ENCODE measurements at regions not wholly inside any gene's neighbourhood (a gene's known extent, or its start where the extent isn't known, plus 50 kb on each side); places are given as distances from the start of the nearest gene placed in this dataset.
A peak's percentile ranks its signal among the peaks of the same experiment; 100 is the strongest.
"Not testable (repeated sequence)": the region's sequence is repeated elsewhere in the genome, so short reads cannot be mapped to it uniquely, and the experiment has no call there.

GRCh38 chr13:75181906-75182305 lies 300.1 kb downstream of the TBC1D4 start:
- DNase-seq (ENCODE audit: low read depth) = peak; percentile 37
- TF ChIP-seq CTCF (conservative IDR thresholded peaks at IDR 0.05; ENCODE audit: control insufficient read depth, insufficient read depth, low read depth, low read length) = no peak

GRCh38 chr13:75180805-75181455 lies 301.0 kb downstream of the TBC1D4 start:
- no peak overlapping the region for H3K4me3 ChIP-seq (ENCODE audit: control insufficient read depth, low read depth, low read length)
- no peak for TF ChIP-seq CTCF (conservative IDR thresholded peaks at IDR 0.05; ENCODE audit: control insufficient read depth, insufficient read depth, low read depth, low read length)
- peak; percentile 28 for DNase-seq (ENCODE audit: low read depth)

More at GRCh38 chr13:75181906-75182305, 300.1 kb downstream of the TBC1D4 start:
- no peak overlapping the region for H3K4me3 ChIP-seq (ENCODE audit: control insufficient read depth, low read depth, low read length)

GRCh38 chr13:75178436-75178835 lies 303.5 kb downstream of the TBC1D4 start:
- TF ChIP-seq CTCF (conservative IDR thresholded peaks at IDR 0.05; ENCODE audit: control insufficient read depth, insufficient read depth, low read depth, low read length) = no peak
- no peak for DNase-seq (ENCODE audit: low read depth)
- no peak overlapping the region for H3K4me3 ChIP-seq (ENCODE audit: control insufficient read depth, low read depth, low read length)

GRCh38 chr13:75175575-75175974 lies 306.4 kb downstream of the TBC1D4 start:
- H3K4me3 ChIP-seq (ENCODE audit: control insufficient read depth, low read depth, low read length) = no peak overlapping the region
- TF ChIP-seq CTCF (conservative IDR thresholded peaks at IDR 0.05; ENCODE audit: control insufficient read depth, insufficient read depth, low read depth, low read length) = no peak
- DNase-seq (ENCODE audit: low read depth) = no peak

- not testable (repeated sequence) for DNase-seq (ENCODE audit: low read depth); H3K4me3 ChIP-seq (ENCODE audit: control insufficient read depth, low read depth, low read length)
Measured at GRCh38 chr13:75175097-75175496, 306.9 kb downstream of the TBC1D4 start.

GRCh38 chr13:75174481-75174880 lies 307.5 kb downstream of the TBC1D4 start:
- TF ChIP-seq CTCF (conservative IDR thresholded peaks at IDR 0.05; ENCODE audit: control insufficient read depth, insufficient read depth, low read depth, low read length) = no peak
- no peak overlapping the region for H3K4me3 ChIP-seq (ENCODE audit: control insufficient read depth, low read depth, low read length)
- DNase-seq (ENCODE audit: low read depth) = no peak

GRCh38 chr13:75173457-75174356 lies 308.3 kb downstream of the TBC1D4 start:
- TF ChIP-seq CTCF (conservative IDR thresholded peaks at IDR 0.05; ENCODE audit: control insufficient read depth, insufficient read depth, low read depth, low read length) = no peak
- no peak for DNase-seq (ENCODE audit: low read depth)
- H3K4me3 ChIP-seq (ENCODE audit: control insufficient read depth, low read depth, low read length) = no peak overlapping the region
